ENCODE measurements at regions not wholly inside any gene's neighbourhood (a gene's known extent, or its start where the extent isn't known, plus 50 kb on each side); places are given as distances from the start of the nearest gene placed in this dataset.

DNA sequence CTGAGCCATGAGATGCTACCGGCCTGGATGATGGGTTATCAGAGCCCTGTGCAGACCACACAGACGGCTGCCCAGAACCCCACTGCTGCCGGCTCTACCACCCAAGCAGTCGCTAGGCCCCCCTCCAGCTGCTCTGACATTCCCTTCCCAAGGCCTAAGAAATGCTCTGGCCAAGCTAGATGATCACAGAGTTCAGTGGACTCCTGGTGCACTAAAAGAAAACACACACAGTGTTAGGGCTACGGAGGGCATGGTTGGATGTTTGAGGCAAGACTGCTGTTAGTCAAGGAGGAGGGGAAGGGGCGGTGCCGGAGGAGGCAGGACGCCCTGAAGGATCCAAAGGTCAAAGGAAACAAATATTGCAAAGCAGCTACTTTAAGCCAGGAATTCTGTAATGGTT lies 174.5 kb downstream of the MYCN start:
- Histone ChIP-seq H3K27ac (ENCODE audit: low read length in 2 of 2) (no peak overlapping the region), H3K4me2 (replicated peaks; ENCODE audit: low read depth, low read length, poor library complexity, severe bottlenecking) (no peak overlapping the region), H3K79me2 (ENCODE audit: control insufficient read depth, insufficient read depth, low read length) (no peaks in the 10 kb centered on the region), H4K20me1 (ENCODE audit: control insufficient read depth, insufficient read depth, low read length, poor library complexity, severe bottlenecking) (no peaks in the 10 kb centered on the region), H3K27me3 (replicated peaks in 1 of 4; ENCODE audit: control extremely low read depth in 1 of 4, control insufficient read depth in 3 of 4, insufficient read depth in 4 of 4, low read length in 3 of 4) (no peaks in the 10 kb centered on the region), H3K4me1 (ENCODE audit: control insufficient read depth in 2 of 2, insufficient read depth in 2 of 2, low read length in 2 of 2) (no peaks in the 10 kb centered on the region), H2AFZ (ENCODE audit: insufficient read depth, low read depth, low read length, poor library complexity, severe bottlenecking) (no peak overlapping the region), H3K36me3 (replicated peaks in 1 of 2; ENCODE audit: control extremely low read depth in 1 of 2, control insufficient read depth in 1 of 2, extremely low read depth in 1 of 2, insufficient read depth in 2 of 2, low read length in 1 of 2) (no peaks in the 10 kb centered on the region), H3K9ac (ENCODE audit: low read length) (no peak overlapping the region), H3K4me3 (ENCODE audit: control extremely low read depth in 1 of 5, extremely low read depth in 1 of 5, insufficient read depth in 1 of 5, low read depth in 2 of 5, low read length in 4 of 5) (no peak overlapping the region), H3K9me3 (ENCODE audit: control extremely low read depth in 1 of 3, control insufficient read depth in 2 of 3, insufficient read depth in 1 of 3, low read length in 2 of 3) (no peaks in the 10 kb centered on the region)
- TF ChIP-seq, protein P1, sequence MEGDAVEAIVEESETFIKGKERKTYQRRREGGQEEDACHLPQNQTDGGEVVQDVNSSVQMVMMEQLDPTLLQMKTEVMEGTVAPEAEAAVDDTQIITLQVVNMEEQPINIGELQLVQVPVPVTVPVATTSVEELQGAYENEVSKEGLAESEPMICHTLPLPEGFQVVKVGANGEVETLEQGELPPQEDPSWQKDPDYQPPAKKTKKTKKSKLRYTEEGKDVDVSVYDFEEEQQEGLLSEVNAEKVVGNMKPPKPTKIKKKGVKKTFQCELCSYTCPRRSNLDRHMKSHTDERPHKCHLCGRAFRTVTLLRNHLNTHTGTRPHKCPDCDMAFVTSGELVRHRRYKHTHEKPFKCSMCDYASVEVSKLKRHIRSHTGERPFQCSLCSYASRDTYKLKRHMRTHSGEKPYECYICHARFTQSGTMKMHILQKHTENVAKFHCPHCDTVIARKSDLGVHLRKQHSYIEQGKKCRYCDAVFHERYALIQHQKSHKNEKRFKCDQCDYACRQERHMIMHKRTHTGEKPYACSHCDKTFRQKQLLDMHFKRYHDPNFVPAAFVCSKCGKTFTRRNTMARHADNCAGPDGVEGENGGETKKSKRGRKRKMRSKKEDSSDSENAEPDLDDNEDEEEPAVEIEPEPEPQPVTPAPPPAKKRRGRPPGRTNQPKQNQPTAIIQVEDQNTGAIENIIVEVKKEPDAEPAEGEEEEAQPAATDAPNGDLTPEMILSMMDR (IDR thresholded peaks at IDR 0.05), result no peak
- no peak for TF ChIP-seq EZH2 (IDR thresholded peaks at IDR 0.05; ENCODE audit: borderline replicate concordance, insufficient read depth, low read depth, low read length, poor library complexity, severe bottlenecking)
- POLR2A ChIA-PET, result no interaction called here
- intact Hi-C loops (cut with micrococcal nuclease), result no loop called here
- DNase-seq (no peak), ATAC-seq (ENCODE audit: low read depth) (no peak)
- no peaks in the 10 kb centered on the region for H3K4me1 Mint-ChIP-seq
- H3K4me3 Mint-ChIP-seq, result no peak overlapping the region
- no peaks in the 10 kb centered on the region for H3K9me3 Mint-ChIP-seq (ENCODE audit: insufficient read depth)
- H3K27ac Mint-ChIP-seq, result no peak overlapping the region
- no peaks in the 10 kb centered on the region for H3K27me3 Mint-ChIP-seq
- CTCF ChIA-PET, result no interaction called here
- WGBS (ENCODE audit: insufficient coverage), result 94% methylated on average over 7 of the region's 8 CpGs

- Histone ChIP-seq H3K9me3 (ENCODE audit: control extremely low read depth in 1 of 3, control insufficient read depth in 2 of 3, insufficient read depth in 1 of 3, low read length in 2 of 3) (no peaks in the 10 kb centered on the region), H3K79me2 (ENCODE audit: control insufficient read depth, insufficient read depth, low read length) (no peaks in the 10 kb centered on the region), H3K4me3 (ENCODE audit: control extremely low read depth in 1 of 5, extremely low read depth in 1 of 5, insufficient read depth in 1 of 5, low read depth in 2 of 5, low read length in 4 of 5) (no peak overlapping the region), H3K9ac (ENCODE audit: low read length) (no peak overlapping the region), H3K36me3 (replicated peaks in 1 of 2; ENCODE audit: control extremely low read depth in 1 of 2, control insufficient read depth in 1 of 2, extremely low read depth in 1 of 2, insufficient read depth in 2 of 2, low read length in 1 of 2) (no peaks in the 10 kb centered on the region), H2AFZ (ENCODE audit: insufficient read depth, low read depth, low read length, poor library complexity, severe bottlenecking) (no peak overlapping the region), H4K20me1 (ENCODE audit: control insufficient read depth, insufficient read depth, low read length, poor library complexity, severe bottlenecking) (no peaks in the 10 kb centered on the region), H3K4me1 (ENCODE audit: control insufficient read depth in 2 of 2, insufficient read depth in 2 of 2, low read length in 2 of 2) (no peaks in the 10 kb centered on the region), H3K27ac (ENCODE audit: low read length in 2 of 2) (no peak overlapping the region), H3K4me2 (replicated peaks; ENCODE audit: low read depth, low read length, poor library complexity, severe bottlenecking) (no peak overlapping the region), H3K27me3 (replicated peaks in 1 of 4; ENCODE audit: control extremely low read depth in 1 of 4, control insufficient read depth in 3 of 4, insufficient read depth in 4 of 4, low read length in 3 of 4) (no peaks in the 10 kb centered on the region)
- no peak for TF ChIP-seq EZH2 (IDR thresholded peaks at IDR 0.05; ENCODE audit: borderline replicate concordance, insufficient read depth, low read depth, low read length, poor library complexity, severe bottlenecking)
- TF ChIP-seq, protein P1 (IDR thresholded peaks at IDR 0.05), result no peak
- ChIA-PET POLR2A (no interaction called here), CTCF (no interaction called here)
- no peak for DNase-seq
- no peak overlapping the region for H3K4me3 Mint-ChIP-seq
- H3K9me3 Mint-ChIP-seq (ENCODE audit: insufficient read depth), result no peaks in the 10 kb centered on the region
- intact Hi-C loops (cut with micrococcal nuclease), result no loop called here
- 91% methylated on average over 9 of the region's 11 CpGs for WGBS (ENCODE audit: insufficient coverage)
- H3K4me1 Mint-ChIP-seq, result no peaks in the 10 kb centered on the region
- no peaks in the 10 kb centered on the region for H3K27me3 Mint-ChIP-seq
- H3K27ac Mint-ChIP-seq, result no peak overlapping the region
- no peak for ATAC-seq (ENCODE audit: low read depth)
Observed at GRCh38 chr2:16114070-16114469, 173.7 kb downstream of the MYCN start.

Data from B cell (primary cell).